ENCODE measurements at regions not wholly inside any gene's neighbourhood (a gene's known extent, or its start where the extent isn't known, plus 50 kb on each side); places are given as distances from the start of the nearest gene placed in this dataset.

DNA sequence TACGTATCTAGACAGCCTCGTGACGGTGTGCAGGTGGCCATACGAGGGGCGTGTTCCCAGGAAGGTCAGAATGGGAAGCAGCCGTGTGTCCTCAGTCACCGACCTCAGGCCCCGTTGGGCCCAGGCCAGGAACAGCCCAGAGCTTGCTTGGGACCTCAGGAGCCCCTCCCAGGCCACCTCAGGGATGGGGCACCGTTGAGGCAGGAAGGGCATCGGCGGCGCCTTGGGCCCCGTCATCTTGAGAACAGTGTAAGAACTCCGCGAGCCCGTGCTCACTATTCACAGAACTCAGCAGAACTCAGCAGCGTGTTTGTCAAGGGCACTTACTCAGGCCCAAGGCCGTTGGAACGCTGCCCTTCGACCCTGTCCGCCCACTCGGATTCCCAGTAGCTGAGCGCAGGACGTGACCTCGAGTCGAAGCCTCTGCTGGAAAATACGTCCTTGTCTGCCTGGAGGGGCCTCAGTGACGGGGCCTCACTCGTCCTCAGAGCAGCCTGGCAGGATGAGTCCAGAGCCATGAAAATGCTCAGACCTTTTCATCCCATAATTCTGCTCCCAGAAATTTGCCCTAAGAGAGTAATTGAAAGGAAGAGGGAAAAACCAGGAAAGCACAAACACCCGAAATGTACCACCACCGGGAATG is 1134.8 kb downstream of the BRD1 start:
- no peaks in the 10 kb centered on the region for H3K36me3 Mint-ChIP-seq
- H3K27me3 Mint-ChIP-seq, result no peaks in the 10 kb centered on the region
- no peaks in the 10 kb centered on the region for H3K9me3 Mint-ChIP-seq
- no peak overlapping the region for H3K4me3 Mint-ChIP-seq
- no peak overlapping the region for H3K27ac Mint-ChIP-seq
- H3K4me1 Mint-ChIP-seq, result no peaks in the 10 kb centered on the region

GRCh38 chr22:48691431-48691851 is 1136.2 kb downstream of the BRD1 start:
- Mint-ChIP-seq H3K27ac (no peak overlapping the region), H3K4me1 (no peaks in the 10 kb centered on the region), H3K27me3 (no peaks in the 10 kb centered on the region), H3K9me3 (peaks cover 0 to 7% (median 0%) of the 10 kb centered on the region in 3 donors), H3K36me3 (no peaks in the 10 kb centered on the region), H3K4me3 (no peak overlapping the region)

DNA sequence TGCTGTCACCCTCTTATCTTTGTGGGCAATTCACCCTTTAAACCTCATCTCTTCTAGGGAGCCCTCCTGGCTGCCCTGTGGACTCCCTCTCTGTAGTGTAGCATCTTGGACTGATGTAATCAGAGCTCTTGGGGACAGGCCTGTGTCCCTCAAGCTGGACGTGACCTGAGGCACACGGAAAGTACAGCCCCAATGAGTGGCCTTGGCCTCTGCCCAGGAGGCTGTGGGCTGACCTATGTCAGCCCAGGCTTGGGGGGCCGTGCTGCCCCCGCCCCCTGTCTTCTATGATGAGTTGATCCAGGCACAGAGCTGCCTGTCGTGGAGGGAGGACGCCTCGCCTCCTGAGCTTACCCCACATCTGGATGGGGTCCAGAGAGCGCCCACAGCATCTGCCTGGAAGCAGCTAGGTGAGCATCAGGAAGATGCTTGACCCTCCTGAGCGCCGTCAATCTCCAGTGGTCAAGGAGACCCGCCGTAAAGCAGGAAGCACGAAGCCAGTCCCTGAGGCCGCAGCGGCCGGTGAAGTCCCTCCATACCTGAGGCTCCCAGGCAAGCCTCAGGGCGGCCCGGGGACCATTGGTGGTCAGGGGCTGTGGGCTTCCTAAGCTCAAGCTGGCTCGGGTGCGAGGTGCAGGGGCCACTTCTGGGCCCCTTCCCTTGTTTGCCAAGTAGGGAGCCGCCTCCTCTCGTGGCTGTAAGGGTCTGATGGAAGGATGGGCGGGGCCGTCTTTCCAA is 1136.9 kb downstream of the BRD1 start:
- Mint-ChIP-seq H3K4me3 (no peak overlapping the region), H3K4me1 (no peaks in the 10 kb centered on the region), H3K36me3 (no peaks in the 10 kb centered on the region), H3K27ac (no peak overlapping the region), H3K9me3 (peaks cover 0 to 8% (median 0%) of the 10 kb centered on the region in 3 donors), H3K27me3 (no peaks in the 10 kb centered on the region)

DNA sequence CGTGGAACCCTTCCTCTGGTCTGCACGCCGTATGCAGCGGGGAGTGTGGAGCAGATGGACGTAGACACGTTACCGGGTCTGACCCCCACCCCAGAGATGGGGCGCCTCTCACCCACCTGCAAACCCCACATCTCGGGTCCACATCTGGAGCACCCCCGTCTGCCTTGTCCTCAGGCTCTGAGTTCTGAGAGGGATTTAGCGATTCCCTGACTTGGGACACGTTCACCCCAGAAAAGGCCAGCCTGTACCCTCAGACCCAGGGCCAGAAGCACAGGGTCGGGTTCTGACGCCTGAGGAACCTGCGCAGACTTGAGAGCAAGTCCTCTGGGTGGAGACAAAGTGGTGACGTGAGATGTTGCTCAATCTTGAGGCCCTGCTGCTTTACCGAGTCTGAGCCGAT is 1138.5 kb downstream of the BRD1 start:
- Mint-ChIP-seq H3K4me3 (no peak overlapping the region), H3K27ac (no peak overlapping the region), H3K4me1 (no peaks in the 10 kb centered on the region), H3K27me3 (no peaks in the 10 kb centered on the region), H3K36me3 (no peaks in the 10 kb centered on the region), H3K9me3 (peaks cover 0 to 8% (median 0%) of the 10 kb centered on the region in 3 donors)

GRCh38 chr22:48688366-48688765 is 1139.3 kb downstream of the BRD1 start:
- Mint-ChIP-seq H3K9me3 (peaks cover 0 to 8% (median 0%) of the 10 kb centered on the region in 3 donors), H3K27ac (no peak overlapping the region), H3K36me3 (no peaks in the 10 kb centered on the region), H3K4me3 (no peak overlapping the region), H3K27me3 (no peaks in the 10 kb centered on the region), H3K4me1 (no peaks in the 10 kb centered on the region)

DNA sequence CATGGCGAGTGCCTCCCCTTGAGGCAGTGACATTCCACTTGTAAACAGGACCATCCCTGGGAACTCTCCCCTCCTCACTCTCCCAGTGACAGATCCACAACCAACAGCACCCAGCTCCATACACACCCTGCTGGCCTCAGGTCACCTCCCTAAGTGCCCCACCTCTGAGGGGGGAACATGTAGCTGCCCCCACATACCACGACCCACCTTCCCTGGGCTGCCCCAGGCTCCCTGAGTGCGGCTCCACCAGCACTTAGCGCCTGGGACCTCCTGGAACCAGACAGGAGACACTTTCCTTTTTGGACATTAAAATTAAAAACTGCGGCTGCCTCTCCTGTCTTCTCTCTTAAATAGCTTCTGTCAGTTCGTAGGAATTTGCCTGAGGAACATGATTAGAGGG is 1140.1 kb downstream of the BRD1 start:
- Mint-ChIP-seq H3K27me3 (no peaks in the 10 kb centered on the region), H3K36me3 (no peaks in the 10 kb centered on the region), H3K9me3 (peaks cover 4 to 8% (median 5%) of the 10 kb centered on the region in 3 donors), H3K4me3 (no peak overlapping the region), H3K27ac (no peak overlapping the region), H3K4me1 (no peaks in the 10 kb centered on the region)

DNA sequence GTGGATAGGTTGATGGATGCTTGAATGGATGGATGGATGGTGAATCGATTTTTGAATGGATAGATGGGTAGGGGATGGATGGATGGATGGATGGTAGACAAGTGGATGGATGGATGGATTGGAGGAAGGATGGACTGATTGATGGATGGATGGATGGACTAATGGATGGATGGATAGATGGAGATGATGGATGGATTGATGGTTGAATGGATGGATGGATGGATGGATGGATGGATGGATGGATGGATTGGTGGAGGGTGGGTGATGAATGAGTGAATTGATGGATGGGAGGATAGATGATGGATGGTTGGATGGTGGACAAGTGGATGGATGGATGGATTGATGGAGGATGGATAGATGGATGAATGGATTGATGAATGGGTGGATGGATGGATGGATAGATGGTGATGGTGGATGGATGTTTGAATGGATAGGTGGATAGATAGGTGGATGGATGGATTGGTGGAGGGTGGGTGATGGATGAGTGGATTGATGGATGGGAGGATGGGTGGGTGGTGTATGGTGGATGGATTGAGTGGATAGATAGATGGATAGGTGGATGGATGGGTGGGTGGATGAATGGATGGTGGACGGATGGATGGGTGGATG is 1140.9 kb downstream of the BRD1 start:
- H3K9me3 Mint-ChIP-seq, result peaks cover 4 to 8% (median 5%) of the 10 kb centered on the region in 3 donors
- H3K27me3 Mint-ChIP-seq, result no peaks in the 10 kb centered on the region
- H3K4me1 Mint-ChIP-seq, result no peaks in the 10 kb centered on the region
- H3K36me3 Mint-ChIP-seq, result no peaks in the 10 kb centered on the region
- H3K4me3 Mint-ChIP-seq, result no peak overlapping the region
- no peak overlapping the region for H3K27ac Mint-ChIP-seq

GRCh38 chr22:48685767-48686166 is 1141.9 kb downstream of the BRD1 start:
- Mint-ChIP-seq H3K4me3 (no peak overlapping the region), H3K36me3 (no peaks in the 10 kb centered on the region), H3K27ac (no peak overlapping the region), H3K9me3 (peaks cover 4 to 8% (median 5%) of the 10 kb centered on the region in 3 donors), H3K27me3 (no peaks in the 10 kb centered on the region), H3K4me1 (no peaks in the 10 kb centered on the region)

- no peak overlapping the region for H3K27ac Mint-ChIP-seq
- H3K9me3 Mint-ChIP-seq, result peaks cover 4 to 8% (median 5%) of the 10 kb centered on the region in 3 donors
- no peaks in the 10 kb centered on the region for H3K27me3 Mint-ChIP-seq
- H3K4me3 Mint-ChIP-seq, result no peak overlapping the region
- H3K36me3 Mint-ChIP-seq, result no peaks in the 10 kb centered on the region
- H3K4me1 Mint-ChIP-seq, result no peaks in the 10 kb centered on the region
Measured at GRCh38 chr22:48683640-48684039, 1144.0 kb downstream of the BRD1 start.

GRCh38 chr22:48682504-48682903 is 1145.2 kb downstream of the BRD1 start:
- Mint-ChIP-seq H3K36me3 (no peaks in the 10 kb centered on the region), H3K9me3 (peaks cover 4 to 8% (median 5%) of the 10 kb centered on the region in 3 donors), H3K4me1 (no peaks in the 10 kb centered on the region), H3K27ac (no peak overlapping the region), H3K4me3 (no peak overlapping the region), H3K27me3 (no peaks in the 10 kb centered on the region)

- no peak overlapping the region for H3K4me3 Mint-ChIP-seq
- H3K27me3 Mint-ChIP-seq, result no peaks in the 10 kb centered on the region
- H3K36me3 Mint-ChIP-seq, result no peaks in the 10 kb centered on the region
- H3K4me1 Mint-ChIP-seq, result no peaks in the 10 kb centered on the region
- peak overlapping the region in 1 of 3 donors; percentile 88 for H3K27ac Mint-ChIP-seq
- peaks cover 0 to 5% (median 4%) of the 10 kb centered on the region in 3 donors for H3K9me3 Mint-ChIP-seq
Measured at GRCh38 chr22:48680601-48681000, 1147.1 kb downstream of the BRD1 start.

DNA sequence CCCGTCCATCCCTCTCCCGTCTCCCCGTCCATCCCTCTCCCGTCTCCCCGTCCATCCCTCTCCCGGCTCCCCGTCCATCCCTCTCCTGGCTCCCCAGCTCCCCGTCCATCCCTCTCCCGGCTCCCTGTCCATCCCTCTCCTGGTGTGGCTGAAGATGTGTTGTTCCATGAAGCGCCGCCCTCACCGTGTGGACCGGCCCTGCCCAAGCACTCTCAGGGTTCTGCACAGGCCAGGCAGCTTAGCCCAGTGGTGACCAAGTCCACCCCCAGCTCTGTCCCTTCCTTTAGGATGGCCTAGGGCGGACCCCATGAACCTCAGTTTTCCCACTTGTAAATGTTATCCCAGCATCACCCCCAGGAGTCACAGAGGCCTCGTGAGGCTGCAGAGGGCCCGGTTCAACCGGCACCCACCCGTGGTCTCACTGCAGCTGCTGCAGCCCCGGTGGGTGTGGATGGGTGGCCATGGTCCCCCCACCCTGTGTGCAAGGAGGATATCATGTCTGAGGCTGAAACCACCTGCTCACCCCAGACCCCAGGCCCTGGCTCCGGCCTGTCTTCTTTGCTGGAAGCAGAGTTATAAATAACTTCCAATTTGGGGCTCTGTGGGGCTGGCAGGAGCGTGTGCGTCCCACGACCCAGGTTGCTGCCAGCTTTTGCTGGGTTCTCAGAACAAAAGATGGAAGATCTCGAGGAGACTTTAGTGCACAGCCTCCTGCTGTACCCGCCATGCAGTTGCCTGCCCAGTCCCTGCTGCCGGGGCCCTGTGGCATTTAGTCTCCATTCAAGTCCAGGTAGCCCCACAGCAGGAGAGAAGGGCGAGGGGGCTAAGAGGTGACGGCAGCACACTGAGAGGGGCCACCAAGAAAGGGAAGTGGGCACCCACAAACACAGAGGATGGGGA is 1147.8 kb downstream of the BRD1 start:
- Mint-ChIP-seq H3K36me3 (no peaks in the 10 kb centered on the region), H3K27me3 (no peaks in the 10 kb centered on the region), H3K4me3 (no peak overlapping the region), H3K27ac (peak overlapping the region in 1 of 3 donors; percentile 88), H3K4me1 (no peaks in the 10 kb centered on the region), H3K9me3 (peaks cover 0 to 5% (median 4%) of the 10 kb centered on the region in 3 donors)

DNA sequence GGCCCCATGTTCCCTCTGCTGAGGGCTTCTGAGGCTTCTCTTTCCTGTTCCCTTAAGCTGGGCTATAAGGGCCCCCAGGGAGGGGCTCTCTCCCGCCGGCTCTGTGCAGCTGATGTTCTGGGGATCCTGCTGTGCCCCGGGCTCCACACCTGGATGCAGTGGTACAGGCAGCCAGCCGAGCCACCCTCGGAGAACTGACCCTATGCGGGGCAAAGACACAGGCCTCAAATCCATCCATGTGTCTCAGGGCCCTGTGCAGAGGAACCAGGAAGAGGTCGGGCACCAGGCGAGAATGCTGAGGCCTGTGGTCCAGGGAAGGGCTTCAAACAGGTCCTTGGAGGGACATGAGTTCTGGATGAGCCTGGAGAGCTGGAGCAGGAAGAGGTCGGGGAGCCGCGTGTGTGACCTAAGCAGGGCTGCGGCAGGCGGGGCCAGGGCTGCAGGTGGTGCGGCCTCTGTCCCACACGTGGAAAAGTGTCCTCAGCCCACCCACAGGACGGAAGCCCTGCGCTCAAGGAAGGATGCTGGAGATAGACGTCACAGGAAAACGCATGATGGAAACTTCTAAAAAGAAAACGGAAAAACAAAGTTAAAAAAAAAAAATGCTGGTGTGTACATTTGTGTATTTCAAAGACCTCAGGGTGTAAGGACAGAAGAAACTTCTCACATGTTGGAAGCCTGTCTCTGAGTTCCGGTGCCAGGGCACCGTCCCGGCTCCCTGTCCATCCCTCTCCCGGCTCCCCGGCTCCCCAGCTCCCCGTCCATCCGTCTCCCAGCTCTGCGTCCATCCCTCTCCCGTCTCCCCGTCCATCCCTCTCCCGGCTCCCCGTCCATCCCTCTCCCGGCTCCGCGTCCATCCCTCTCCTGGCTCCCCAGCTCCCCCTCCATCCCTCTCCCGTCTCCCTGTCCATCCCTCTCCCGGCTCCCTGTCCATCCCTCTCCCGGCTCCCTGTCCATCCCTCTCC is 1149.2 kb downstream of the BRD1 start:
- no peaks in the 10 kb centered on the region for H3K4me1 Mint-ChIP-seq

DNA sequence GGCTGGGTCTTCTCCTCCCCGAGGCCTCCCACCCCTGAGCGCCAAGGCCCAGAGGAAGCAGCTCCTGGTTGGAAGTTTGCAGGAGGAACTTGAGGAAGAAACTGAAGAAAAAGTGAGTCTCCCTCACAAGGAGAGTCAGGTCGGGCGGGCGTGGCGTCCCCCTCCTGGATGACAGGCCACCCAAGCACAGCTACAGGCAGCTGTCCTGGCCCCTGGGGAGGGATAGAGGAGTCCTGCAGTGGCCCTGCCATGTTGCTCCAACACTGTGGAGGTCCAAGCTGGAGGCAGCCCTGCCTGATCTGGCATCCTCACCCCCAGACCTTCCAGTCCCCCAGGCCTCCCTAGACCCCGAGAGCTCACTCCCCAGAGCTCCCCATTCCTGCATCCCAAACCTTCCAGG is 1150.1 kb downstream of the BRD1 start:
- Mint-ChIP-seq H3K27me3 (no peaks in the 10 kb centered on the region), H3K9me3 (peaks cover under 1 to 7% (median 5%) of the 10 kb centered on the region in 3 donors), H3K36me3 (no peaks in the 10 kb centered on the region), H3K4me1 (no peaks in the 10 kb centered on the region), H3K4me3 (no peak overlapping the region), H3K27ac (no peak overlapping the region)

More for the DNA sequence above, 1149.2 kb downstream of the BRD1 start:
- no peak overlapping the region for H3K4me3 Mint-ChIP-seq
- H3K27me3 Mint-ChIP-seq, result no peaks in the 10 kb centered on the region
- H3K27ac Mint-ChIP-seq, result no peak overlapping the region
- H3K9me3 Mint-ChIP-seq, result peaks cover 2 to 5% (median 4%) of the 10 kb centered on the region in 3 donors
- H3K36me3 Mint-ChIP-seq, result no peaks in the 10 kb centered on the region
